HL-60 (cell line): ENCODE measurements at regions not wholly inside any gene's neighbourhood (a gene's known extent, or its start where the extent isn't known, plus 50 kb on each side); places are given as distances from the start of the nearest gene placed in this dataset.

ENCODE experiments used
- DNase-seq, 2 experiments: peaks; one replicate each; pipeline ENCODE4 v3.0.0-alpha.2; 2010 to 2020; ENCODE audit warnings: low read depth in 1 of 2, low spot score in 1 of 2
- H3K27ac ChIP-seq: fragments of 250-450 bp; sonication (Bioruptor Pico); replicated peaks from 2 replicates; pipeline ENCODE4 v1.5.1; 2020; ENCODE audit warnings: mild to moderate bottlenecking, moderate library complexity
- H3K27me3 ChIP-seq: fragments of 250-450 bp; sonication (Bioruptor Pico); 2 replicates; pipeline ENCODE4 v1.5.1; 2021; ENCODE audit warnings: mild to moderate bottlenecking, moderate library complexity; ENCODE audit not compliant: insufficient read depth, poor library complexity, severe bottlenecking
- H3K4me3 ChIP-seq: replicated peaks from 2 replicates; pipeline ENCODE4 v1.5.1; 2011; ENCODE audit warnings: mild to moderate bottlenecking, control low read depth, low read length; ENCODE audit not compliant: insufficient read depth
- CTCF ChIP-seq: IDR thresholded peaks from one replicate; pipeline ENCODE4 v1.5.1; 2011; ENCODE audit warnings: low read length, control low read depth, inconsistent platforms; ENCODE audit not compliant: insufficient read depth
- GABPA ChIP-seq: IDR thresholded peaks from 2 replicates; pipeline ENCODE4 v1.6.1; 2012; ENCODE audit warnings: low read depth
- POLR2AphosphoS5 ChIP-seq: IDR thresholded peaks from 2 replicates; pipeline ENCODE4 v1.6.1; 2012; ENCODE audit warnings: low read depth
- REST ChIP-seq: IDR thresholded peaks from 2 replicates; pipeline ENCODE4 v1.6.1; 2012; ENCODE audit warnings: low read depth; ENCODE audit not compliant: insufficient replicate concordance
- SPI1 ChIP-seq: IDR thresholded peaks from 2 replicates; pipeline ENCODE4 v1.6.1; 2012; ENCODE audit warnings: low read depth, mild to moderate bottlenecking, borderline replicate concordance

- TF ChIP-seq GABPA (no peak), REST (no peak), POLR2AphosphoS5 (no peak), SPI1 (no peak), CTCF (no peak)
- H3K27ac ChIP-seq: no peak overlapping the region
- no peaks in the 10 kb centered on the region for H3K27me3 ChIP-seq
- no peak overlapping the region for H3K4me3 ChIP-seq
- no peak for DNase-seq
Observed at GRCh38 chr6:2471472-2471871, 226.1 kb upstream of the GMDS start.

- TF ChIP-seq SPI1: no peak
- TF ChIP-seq CTCF: no peak
- TF ChIP-seq GABPA: no peak
- no peak for TF ChIP-seq POLR2AphosphoS5
- no peak for TF ChIP-seq REST
- no peak for DNase-seq
- Histone ChIP-seq H3K27ac (no peak overlapping the region), H3K27me3 (no peaks in the 10 kb centered on the region), H3K4me3 (no peak overlapping the region)
Observed at GRCh38 chr6:2469428-2469827, 224.0 kb upstream of the GMDS start.

- TF ChIP-seq CTCF: no peak
- no peak for TF ChIP-seq SPI1
- DNase-seq: no peak
- Histone ChIP-seq H3K27me3 (no peaks in the 10 kb centered on the region), H3K27ac (no peak overlapping the region), H3K4me3 (no peak overlapping the region)
Observed at GRCh38 chr6:2468601-2468955, 223.2 kb upstream of the GMDS start.

GRCh38 chr6:2467929-2468600 lies 222.7 kb upstream of the GMDS start:
- H3K27me3 ChIP-seq: no peaks in the 10 kb centered on the region
- H3K27ac ChIP-seq: no peak overlapping the region
- no peak for TF ChIP-seq POLR2AphosphoS5
- no peak for TF ChIP-seq REST
- no peak for TF ChIP-seq CTCF
- TF ChIP-seq SPI1: no peak
- no peak for TF ChIP-seq GABPA
- DNase-seq: no peak
- no peak overlapping the region for H3K4me3 ChIP-seq
